H9 (cell line): ENCODE measurements at regions not wholly inside any gene's neighbourhood (a gene's known extent, or its start where the extent isn't known, plus 50 kb on each side); places are given as distances from the start of the nearest gene placed in this dataset.

Experiments
- DNase-seq: peaks from one replicate; pipeline ENCODE4 v3.0.0-alpha.2; 2017
- H2AFZ ChIP-seq: one replicate; pipeline ENCODE4 v1.6.1; 2013; ENCODE audit warnings: mild to moderate bottlenecking, low read length, control low read depth, moderate library complexity
- H2AK5ac ChIP-seq: 2 replicates; pipeline ENCODE4 v1.6.1; 2013; ENCODE audit warnings: low read length, control low read depth, mixed read lengths; ENCODE audit not compliant: insufficient read length
- H2BK120ac ChIP-seq: one replicate; pipeline ENCODE4 v1.6.1; 2013; ENCODE audit warnings: low read depth, mild to moderate bottlenecking, low read length, control low read depth, inconsistent platforms; ENCODE audit not compliant: poor library complexity, severe bottlenecking
- H2BK12ac ChIP-seq: 2 replicates; pipeline ENCODE4 v1.6.1; 2013; ENCODE audit warnings: low read length, control low read depth, mixed read lengths, low read depth; ENCODE audit not compliant: insufficient read length
- H2BK15ac ChIP-seq: 2 replicates; pipeline ENCODE4 v1.6.1; 2013; ENCODE audit warnings: low read depth, low read length, control low read depth
- H2BK20ac ChIP-seq: one replicate; pipeline ENCODE4 v1.6.1; 2013; ENCODE audit warnings: low read depth, mild to moderate bottlenecking, low read length, control low read depth, inconsistent platforms; ENCODE audit not compliant: poor library complexity, severe bottlenecking
- H2BK5ac ChIP-seq: 2 replicates; pipeline ENCODE4 v1.6.1; 2013; ENCODE audit warnings: low read length, control low read depth, mixed read lengths; ENCODE audit not compliant: insufficient read length
- H3K14ac ChIP-seq: 2 replicates; pipeline ENCODE4 v1.6.1; 2013; ENCODE audit warnings: low read length, control low read depth; ENCODE audit not compliant: insufficient read depth
- H3K18ac ChIP-seq: 2 replicates; pipeline ENCODE4 v1.6.1; 2013; ENCODE audit warnings: low read depth, mild to moderate bottlenecking, mixed read lengths, low read length, control low read depth; ENCODE audit not compliant: insufficient read length
- H3K23ac ChIP-seq: 2 replicates; pipeline ENCODE4 v1.6.1; 2013; ENCODE audit warnings: low read length, control low read depth, mixed read lengths, low read depth; ENCODE audit not compliant: insufficient read length
- H3K23me2 ChIP-seq: 2 replicates; pipeline ENCODE4 v1.6.1; 2013; ENCODE audit warnings: low read depth, mild to moderate bottlenecking, mixed read lengths, low read length, control low read depth; ENCODE audit not compliant: insufficient read length, poor library complexity, severe bottlenecking
- H3K27ac ChIP-seq: 2 replicates; pipeline ENCODE4 v1.5.1; 2013; ENCODE audit warnings: low read length, control low read depth, mixed read lengths, low read depth; ENCODE audit not compliant: insufficient read length
- H3K27me3 ChIP-seq: 2 replicates; pipeline ENCODE4 v1.6.1; 2013; ENCODE audit warnings: low read length, control low read depth, inconsistent platforms; ENCODE audit not compliant: insufficient read depth
- H3K4ac ChIP-seq: 2 replicates; pipeline ENCODE4 v1.6.1; 2013; ENCODE audit warnings: low read depth, mild to moderate bottlenecking, control low read depth, inconsistent platforms, low read length, moderate library complexity
- H3K4me1 ChIP-seq: 2 replicates; pipeline ENCODE4 v1.6.1; 2013; ENCODE audit warnings: low read length, control low read depth, inconsistent platforms; ENCODE audit not compliant: insufficient read depth
- H3K4me2 ChIP-seq: 2 replicates; pipeline ENCODE4 v1.6.1; 2013; ENCODE audit warnings: low read length, control low read depth, mixed read lengths; ENCODE audit not compliant: insufficient read length, insufficient read depth
- H3K56ac ChIP-seq: 2 replicates; pipeline ENCODE4 v1.6.1; 2013; ENCODE audit warnings: low read depth, mild to moderate bottlenecking, mixed read lengths, low read length, control low read depth; ENCODE audit not compliant: insufficient read length
- H3K79me1 ChIP-seq: 2 replicates; pipeline ENCODE4 v1.6.1; 2013; ENCODE audit warnings: low read depth, mild to moderate bottlenecking, moderate library complexity, low read length, control low read depth, inconsistent platforms; ENCODE audit not compliant: insufficient read depth, poor library complexity, severe bottlenecking
- H3K79me2 ChIP-seq: 2 replicates; pipeline ENCODE4 v1.6.1; 2013; ENCODE audit warnings: low read length, control low read depth, inconsistent platforms; ENCODE audit not compliant: insufficient read depth
- H3K9ac ChIP-seq: 2 replicates; pipeline ENCODE4 v1.6.1; 2013; ENCODE audit warnings: low read length, control low read depth, mixed read lengths; ENCODE audit not compliant: insufficient read length; ENCODE audit errors: extremely low read depth
- H3K9me3 ChIP-seq: one replicate; pipeline ENCODE4 v1.6.1; 2013; ENCODE audit warnings: low read depth, low read length, inconsistent platforms; ENCODE audit not compliant: control insufficient read depth
- H3T11ph ChIP-seq: one replicate; pipeline ENCODE4 v1.6.1; 2013; ENCODE audit warnings: mild to moderate bottlenecking, low read length, control low read depth, inconsistent platforms
- H4K20me1 ChIP-seq: one replicate; pipeline ENCODE4 v1.6.1; 2013; ENCODE audit not compliant: control insufficient read depth, insufficient read length, insufficient read depth
- H4K5ac ChIP-seq: 2 replicates; pipeline ENCODE4 v1.6.1; 2013; ENCODE audit warnings: low read depth, mild to moderate bottlenecking, mixed read lengths, low read length, control low read depth; ENCODE audit not compliant: insufficient read length
- H4K8ac ChIP-seq: replicated peaks from 2 replicates; pipeline ENCODE4 v1.6.1; 2013; ENCODE audit warnings: low read length, control low read depth, mixed read lengths, low read depth; ENCODE audit not compliant: insufficient read length
- H4K91ac ChIP-seq: 2 replicates; pipeline ENCODE4 v1.6.1; 2013; ENCODE audit warnings: low read depth, mild to moderate bottlenecking, moderate library complexity, mixed read lengths, low read length, control low read depth; ENCODE audit not compliant: insufficient read length
- H3K27ac Mint-ChIP-seq, 3 experiments: 2 replicates in 2 of 3; 3 replicates in 1 of 3; pipeline ENCODE4 v1.8.0; 2020 to 2021; ENCODE audit warnings: mixed read lengths in 3 of 3, mild to moderate bottlenecking in 1 of 3, moderate library complexity in 1 of 3
- H3K27me3 Mint-ChIP-seq: 2 replicates; pipeline ENCODE4 v1.8.0; 2021; ENCODE audit warnings: low read depth, mild to moderate bottlenecking, moderate library complexity, mixed read lengths
- H3K36me3 Mint-ChIP-seq, 3 experiments: 2 replicates in 2 of 3; 3 replicates in 1 of 3; pipeline ENCODE4 v1.8.0; 2020 to 2021; ENCODE audit warnings: low read depth in 3 of 3, mixed read lengths in 3 of 3; ENCODE audit not compliant: insufficient read depth in 1 of 3
- H3K4me1 Mint-ChIP-seq, 2 experiments: 2 replicates each; pipeline ENCODE4 v1.8.0; 2020; ENCODE audit warnings: mixed read lengths in 2 of 2
- H3K4me3 Mint-ChIP-seq, 2 experiments: 2 replicates in 1 of 2; 3 replicates in 1 of 2; pipeline ENCODE4 v1.8.0; 2020 to 2021; ENCODE audit warnings: mild to moderate bottlenecking in 2 of 2, mixed read lengths in 2 of 2, moderate library complexity in 1 of 2
- H3K9me3 Mint-ChIP-seq, 2 experiments: 2 replicates in 1 of 2; 3 replicates in 1 of 2; pipeline ENCODE4 v1.8.0; 2020; ENCODE audit warnings: mild to moderate bottlenecking in 2 of 2, mixed read lengths in 2 of 2, moderate library complexity in 1 of 2
- CTCF ChIP-seq: fragments of 200-600 bp; sonication (generic); conservative IDR thresholded peaks from 3 replicates; pipeline ENCODE4 v1.8.0; 2021; ENCODE audit warnings: antibody characterized with exemption, mild to moderate bottlenecking
- WGBS: extraction: QIAGEN DNeasy Blood & Tissue Kit; methylation state at CpG from one replicate; pipeline ENCODE4 v1.1.7; 2013; ENCODE audit warnings: missing lambda C conversion rate, low lambda C conversion rate, mixed read lengths; ENCODE audit not compliant: insufficient read length; ENCODE audit errors: extremely low coverage; 5-methylcytosine and 5-hydroxymethylcytosine counted together

DNA sequence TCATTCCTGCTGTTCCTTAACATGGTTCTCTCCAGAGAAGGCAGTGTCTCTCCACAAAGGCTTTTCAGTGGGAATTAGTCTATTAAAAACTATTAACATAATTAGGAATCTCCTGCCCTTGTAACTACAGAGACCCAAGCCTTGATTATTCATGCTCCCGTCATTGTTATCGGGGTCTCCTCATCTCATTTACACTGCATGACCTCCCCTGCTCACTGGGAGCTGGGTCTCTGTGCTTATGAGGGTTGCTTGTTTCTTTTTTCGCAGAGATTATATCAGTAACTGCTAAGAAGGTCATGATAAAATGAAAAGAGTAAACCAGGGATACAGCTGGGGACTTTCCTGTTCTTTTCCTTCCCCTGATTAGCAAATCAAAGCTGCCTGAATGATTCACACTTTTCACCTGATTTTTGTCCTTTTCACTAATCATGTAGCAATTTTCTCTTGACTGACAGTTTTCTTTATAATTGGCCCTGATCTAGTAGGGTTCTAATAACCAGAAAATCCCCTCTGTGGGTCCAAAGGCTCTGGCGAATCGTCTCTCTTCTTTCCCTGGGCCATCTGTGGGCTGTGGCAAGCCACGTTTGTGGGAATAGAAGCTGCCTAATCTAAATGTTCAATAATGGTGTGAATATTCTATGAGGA lies 116.5 kb upstream of the BARHL2 start:
- Histone ChIP-seq H3K4ac (no peak overlapping the region), H3K4me2 (no peak overlapping the region), H3K23me2 (peaks cover 6% of the 10 kb centered on the region), H3K4me1 (peaks cover 5% of the 10 kb centered on the region; the same call in 1 of the 2 replicates), H3K79me1 (no peaks in the 10 kb centered on the region), H3K14ac (no peak overlapping the region), H3K9me3 (no peaks in the 10 kb centered on the region), H2AFZ (no peak overlapping the region), H3K27me3 (peaks cover 59% of the 10 kb centered on the region), H3K18ac (no peak overlapping the region), H2BK5ac (no peak overlapping the region), H3K23ac (no peak overlapping the region), H4K91ac (no peak overlapping the region), H2BK15ac (no peak overlapping the region), H3K9ac (no peak overlapping the region), H2BK12ac (no peak overlapping the region), H2BK120ac (no peak overlapping the region), H4K20me1 (no peaks in the 10 kb centered on the region), H2AK5ac (no peak overlapping the region), H3K27ac (no peak overlapping the region), H3K79me2 (no peaks in the 10 kb centered on the region), H4K5ac (no peak overlapping the region), H3K56ac (no peak overlapping the region), H3T11ph (no peak overlapping the region), H4K8ac (no peak overlapping the region), H2BK20ac (no peak overlapping the region)
- no peaks in the 10 kb centered on the region; a peak in 1 of 7 replicates for H3K36me3 Mint-ChIP-seq
- no peak for TF ChIP-seq CTCF
- no peak for DNase-seq
- H3K4me1 Mint-ChIP-seq, result peaks cover 39 to 42% of the 10 kb centered on the region in 2 experiments
- H3K27ac Mint-ChIP-seq, result no peak overlapping the region
- peaks cover 73% of the 10 kb centered on the region for H3K27me3 Mint-ChIP-seq
- WGBS, result no CpG with 5 or more reads among the region's 6 CpGs
- peak overlapping the region in 1 of 2 experiments; percentile 21; a peak in 2 of 5 replicates for H3K4me3 Mint-ChIP-seq
- no peaks in the 10 kb centered on the region; a peak in 2 of 5 replicates for H3K9me3 Mint-ChIP-seq
